SK-N-SH (cell line): ENCODE measurements at regions not wholly inside any gene's neighbourhood (a gene's known extent, or its start where the extent isn't known, plus 50 kb on each side); places are given as distances from the start of the nearest gene placed in this dataset.

Source experiments
- CTCF ChIA-PET: fragments of 300-600, 350-600 bp; formaldehyde crosslinking; extraction: SDS; loops from one replicate; lab custom pipeline; 2021; lab: Yijun Ruan, JAX
- POLR2A ChIA-PET: fragments of 350-600 bp; sonication (Branson Sonifier 250); formaldehyde crosslinking; extraction: SDS; loops from one replicate; lab custom pipeline; 2020; ENCODE audit warnings: antibody characterized with exemption, inconsistent platforms; lab: Yijun Ruan, JAX
- DNase-seq: peaks from one replicate; pipeline ENCODE4 v3.0.0; 2012
- H2AFZ ChIP-seq: fragments of 200-600 bp; sonication (generic); 2 replicates; pipeline ENCODE4 v1.8.1; 2016; ENCODE audit warnings: antibody characterized with exemption, mild to moderate bottlenecking, low read depth
- H3F3A ChIP-seq: fragments of 200-600 bp; sonication (generic); replicated peaks from 2 replicates; pipeline ENCODE3; 2016; ENCODE audit warnings: antibody characterized with exemption, mild to moderate bottlenecking; ENCODE audit not compliant: insufficient read depth
- H3K27ac ChIP-seq, 2 experiments: fragments of 200-500 bp in 1 of 2; fragments of 200-600 bp in 1 of 2; sonication (Bioruptor generic) in 1 of 2; sonication (generic), shearing (Covaris generic) in 1 of 2; 2 replicates each; pipeline versions ENCODE4 v1.5.1 to v1.6.1; 2014 to 2016; ENCODE audit warnings: low read depth in 2 of 2, inconsistent platforms in 1 of 2, low read length in 1 of 2, mild to moderate bottlenecking in 1 of 2, mixed read lengths in 1 of 2
- H3K27me3 ChIP-seq: fragments of 200-600 bp; sonication (generic), shearing (Covaris generic); 2 replicates; pipeline ENCODE4 v1.6.1; 2016; ENCODE audit warnings: mixed run types; ENCODE audit not compliant: insufficient read depth
- H3K36me3 ChIP-seq, 2 experiments: fragments of 200-500 bp in 1 of 2; fragments of 200-600 bp in 1 of 2; sonication (Bioruptor generic) in 1 of 2; sonication (generic) in 1 of 2; replicated peaks in 1 of 2; 2 replicates each; pipeline versions ENCODE3 to v1.5.1; 2014 to 2016; ENCODE audit warnings: low read length in 1 of 2, mild to moderate bottlenecking in 1 of 2; ENCODE audit not compliant: insufficient read depth in 2 of 2, control insufficient read depth in 1 of 2
- H3K4me1 ChIP-seq, 2 experiments: fragments of 200-500 bp in 1 of 2; fragments of 200-600 bp in 1 of 2; sonication (Bioruptor generic) in 1 of 2; sonication (generic), shearing (Covaris generic) in 1 of 2; 2 replicates each; pipeline versions ENCODE4 v1.5.1 to v1.6.1; 2014 to 2016; ENCODE audit warnings: low read depth in 1 of 2, low read length in 1 of 2, mixed run types in 1 of 2; ENCODE audit not compliant: insufficient read depth in 2 of 2, control insufficient read depth in 1 of 2
- H3K4me2 ChIP-seq: fragments of 200-600 bp; sonication (generic), shearing (Covaris generic); 2 replicates; pipeline ENCODE4 v1.6.1; 2017; ENCODE audit warnings: mixed run types
- H3K4me3 ChIP-seq, 2 experiments: fragments of 200-500 bp in 1 of 2; fragments of 200-600 bp in 1 of 2; sonication (Bioruptor generic) in 1 of 2; sonication (generic), shearing (Covaris generic) in 1 of 2; 2 replicates each; pipeline versions ENCODE4 v1.5.1 to v1.8.1; 2014 to 2016; ENCODE audit warnings: low read depth in 2 of 2, inconsistent platforms in 1 of 2, low read length in 1 of 2, mild to moderate bottlenecking in 1 of 2, mixed read lengths in 1 of 2, moderate library complexity in 1 of 2
- H3K79me2 ChIP-seq: fragments of 200-600 bp; sonication (generic); 2 replicates; pipeline ENCODE4 v1.8.1; 2017; ENCODE audit warnings: mild to moderate bottlenecking; ENCODE audit not compliant: insufficient read depth
- H3K9ac ChIP-seq: fragments of 200-600 bp; sonication (generic); 2 replicates; pipeline ENCODE4 v1.6.1; 2017; ENCODE audit warnings: mixed run types
- H3K9me2 ChIP-seq: fragments of 200-600 bp; sonication (generic); 2 replicates; pipeline ENCODE4 v1.6.1; 2017; ENCODE audit warnings: mixed run types
- H3K9me3 ChIP-seq: fragments of 200-600 bp; sonication (generic); 2 replicates; pipeline ENCODE4 v1.6.1; 2017; ENCODE audit warnings: mixed run types, mild to moderate bottlenecking, moderate library complexity
- H4K20me1 ChIP-seq: fragments of 200-600 bp; sonication (generic); 2 replicates; pipeline ENCODE4 v1.6.1; 2017; ENCODE audit warnings: mild to moderate bottlenecking, mixed run types; ENCODE audit not compliant: insufficient read depth
- CTCF ChIP-seq: fragments of 200-600 bp; sonication (generic); IDR thresholded peaks from 2 replicates; pipeline ENCODE4 v1.6.1; 2017; ENCODE audit warnings: antibody characterized with exemption, mild to moderate bottlenecking, moderate library complexity
- EP300 ChIP-seq, 2 experiments: IDR thresholded peaks; 2 replicates each; pipeline versions ENCODE4 v1.4.0 to v1.6.1; 2012; ENCODE audit warnings: borderline replicate concordance in 1 of 2, low read depth in 1 of 2, low read length in 1 of 2
- EZH2phosphoT487 ChIP-seq: fragments of 200-600 bp; sonication (generic); IDR thresholded peaks from 2 replicates; pipeline ENCODE4 v1.6.1; 2017; ENCODE audit warnings: low read depth, mixed run types, mild to moderate bottlenecking, antibody characterized with exemption, moderate library complexity, borderline replicate concordance
- FOSL2 ChIP-seq: IDR thresholded peaks from 2 replicates; pipeline ENCODE4 v1.4.0; 2012; ENCODE audit warnings: low read depth, mild to moderate bottlenecking, moderate library complexity, borderline replicate concordance
- FOXJ3 ChIP-seq: sonication (generic); formaldehyde crosslinking; IDR thresholded peaks from 2 replicates; pipeline ENCODE4 v1.5.1; 2020; ENCODE audit warnings: mild to moderate bottlenecking, missing genetic modification reagents
- GABPA ChIP-seq: IDR thresholded peaks from 2 replicates; pipeline ENCODE4 v1.4.0; 2012; ENCODE audit warnings: low read depth, mild to moderate bottlenecking
- GATA2 ChIP-seq: sonication (generic); formaldehyde crosslinking; IDR thresholded peaks from 2 replicates; pipeline ENCODE4 v1.5.0; 2020; ENCODE audit warnings: mild to moderate bottlenecking, missing genetic modification reagents
- JUND ChIP-seq: IDR thresholded peaks from 2 replicates; pipeline ENCODE4 v1.4.0; 2012
- MXI1 ChIP-seq: IDR thresholded peaks from 2 replicates; pipeline ENCODE4 v1.6.1; 2012; ENCODE audit warnings: mild to moderate bottlenecking, low read depth, low read length, improper control_type of control experiment
- NRF1 ChIP-seq: IDR thresholded peaks from 2 replicates; pipeline ENCODE4 v1.6.1; 2012; ENCODE audit warnings: low read depth, mild to moderate bottlenecking, low read length
- REST ChIP-seq: IDR thresholded peaks from 2 replicates; pipeline ENCODE4 v1.6.1; 2012; ENCODE audit warnings: mild to moderate bottlenecking, low read depth, low read length, moderate library complexity
- RFX5 ChIP-seq: IDR thresholded peaks from 2 replicates; pipeline ENCODE4 v1.6.1; 2012; ENCODE audit warnings: mild to moderate bottlenecking, improper control_type of control experiment, low read length
- RXRA ChIP-seq: IDR thresholded peaks from 2 replicates; pipeline ENCODE4 v1.4.0; 2012; ENCODE audit warnings: low read depth, mild to moderate bottlenecking, borderline replicate concordance
- SMC3 ChIP-seq: IDR thresholded peaks from 2 replicates; pipeline ENCODE4 v1.6.1; 2012; ENCODE audit warnings: low read depth, low read length, improper control_type of control experiment
- TCF12 ChIP-seq: IDR thresholded peaks from 2 replicates; pipeline ENCODE4 v1.4.0; 2012
- USF1 ChIP-seq: IDR thresholded peaks from 2 replicates; pipeline ENCODE4 v1.4.0; 2012; ENCODE audit warnings: low read depth, borderline replicate concordance
- USF2 ChIP-seq: fragments of 150-350 bp; IDR thresholded peaks from 2 replicates; pipeline ENCODE4 v1.6.1; 2017; ENCODE audit warnings: antibody characterized with exemption, low read length, low read depth, borderline replicate concordance
- YY1 ChIP-seq: IDR thresholded peaks from 2 replicates; pipeline ENCODE4 v1.4.0; 2012; ENCODE audit warnings: low read depth, mild to moderate bottlenecking
- ZBTB33 ChIP-seq: IDR thresholded peaks from 2 replicates; pipeline ENCODE4 v1.4.0; 2012; ENCODE audit warnings: low read depth, borderline replicate concordance
- WGBS: methylation state at CpG from one replicate; pipeline ENCODE4 v1.1.6; 2017; ENCODE audit warnings: low lambda C conversion rate; 5-methylcytosine and 5-hydroxymethylcytosine counted together
- TF ChIP-seq, protein P1 (sequence below): IDR thresholded peaks from 2 replicates; pipeline ENCODE4; 2012
- TF ChIP-seq, protein P2 (sequence below): fragments of 150-350 bp; IDR thresholded peaks from 2 replicates; pipeline ENCODE4 v1.6.1; 2016; ENCODE audit warnings: mild to moderate bottlenecking, low read depth, low read length
- TF ChIP-seq, protein P3 (sequence below): IDR thresholded peaks from 2 replicates; pipeline ENCODE4 v1.4.0; 2012; ENCODE audit warnings: low read depth

DNA sequence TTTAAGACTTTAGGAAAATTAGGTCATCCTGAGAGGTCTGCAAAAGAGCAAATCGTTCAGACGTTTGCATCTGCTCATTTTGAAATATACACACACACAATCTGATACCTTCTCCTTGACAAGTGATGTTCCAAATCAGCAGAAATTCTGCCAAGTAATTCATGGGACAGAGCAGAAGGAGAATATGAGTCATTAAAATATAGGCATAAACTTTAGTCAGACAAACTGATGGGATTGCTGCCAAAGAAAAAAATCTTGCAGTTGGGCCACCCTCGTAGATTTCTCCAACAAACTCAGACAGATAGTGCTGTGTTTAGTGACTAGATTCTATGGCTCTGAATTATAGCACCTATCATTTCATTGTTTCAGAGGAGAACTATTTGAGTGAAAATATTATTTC, 336.3 kb downstream of the NYAP2 start:
- peaks cover 0 to 28% of the 10 kb centered on the region in 2 experiments; a peak in 3 of 4 replicates for H3K4me1 ChIP-seq
- ChIA-PET POLR2A (no interaction called here), CTCF (no interaction called here)
- DNase-seq, result no peak
- peak overlapping the region; percentile 22 for H3K4me2 ChIP-seq
- H3K9me2 ChIP-seq, result no peaks in the 10 kb centered on the region
- H3K9ac ChIP-seq, result no peak overlapping the region
- no peaks in the 10 kb centered on the region for H3K36me3 ChIP-seq
- peaks cover 18% of the 10 kb centered on the region for H3F3A ChIP-seq
- H3K79me2 ChIP-seq, result no peaks in the 10 kb centered on the region
- WGBS, result 0% methylated on average over 3 of the region's 3 CpGs
- H3K27ac ChIP-seq, result peak overlapping the region; percentile 50 to 86; a peak in 3 of 4 replicates
- no peaks in the 10 kb centered on the region for H3K9me3 ChIP-seq
- H3K27me3 ChIP-seq, result no peaks in the 10 kb centered on the region
- no peaks in the 10 kb centered on the region for H4K20me1 ChIP-seq
- H2AFZ ChIP-seq, result no peak overlapping the region
- no peak overlapping the region for H3K4me3 ChIP-seq
- peak; percentile 80; the same call in 1 of the 2 replicates for TF ChIP-seq ZBTB33
- no peak for TF ChIP-seq SMC3
- no peak for TF ChIP-seq FOXJ3 (CRISPR knock-in tag)
- TF ChIP-seq EP300 (IDR thresholded peaks at IDR 0.05; ENCODE audit: borderline replicate concordance in 1 of 2, low read depth in 1 of 2, low read length in 1 of 2), result peak; percentile 70 to 99
- TF ChIP-seq, protein P1, sequence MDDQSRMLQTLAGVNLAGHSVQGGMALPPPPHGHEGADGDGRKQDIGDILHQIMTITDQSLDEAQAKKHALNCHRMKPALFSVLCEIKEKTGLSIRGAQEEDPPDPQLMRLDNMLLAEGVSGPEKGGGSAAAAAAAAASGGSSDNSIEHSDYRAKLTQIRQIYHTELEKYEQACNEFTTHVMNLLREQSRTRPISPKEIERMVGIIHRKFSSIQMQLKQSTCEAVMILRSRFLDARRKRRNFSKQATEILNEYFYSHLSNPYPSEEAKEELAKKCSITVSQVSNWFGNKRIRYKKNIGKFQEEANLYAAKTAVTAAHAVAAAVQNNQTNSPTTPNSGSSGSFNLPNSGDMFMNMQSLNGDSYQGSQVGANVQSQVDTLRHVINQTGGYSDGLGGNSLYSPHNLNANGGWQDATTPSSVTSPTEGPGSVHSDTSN, result peak; percentile 97
- no peak for TF ChIP-seq MXI1
- TF ChIP-seq GATA2 (CRISPR knock-in tag), result no peak
- TF ChIP-seq, protein P2, sequence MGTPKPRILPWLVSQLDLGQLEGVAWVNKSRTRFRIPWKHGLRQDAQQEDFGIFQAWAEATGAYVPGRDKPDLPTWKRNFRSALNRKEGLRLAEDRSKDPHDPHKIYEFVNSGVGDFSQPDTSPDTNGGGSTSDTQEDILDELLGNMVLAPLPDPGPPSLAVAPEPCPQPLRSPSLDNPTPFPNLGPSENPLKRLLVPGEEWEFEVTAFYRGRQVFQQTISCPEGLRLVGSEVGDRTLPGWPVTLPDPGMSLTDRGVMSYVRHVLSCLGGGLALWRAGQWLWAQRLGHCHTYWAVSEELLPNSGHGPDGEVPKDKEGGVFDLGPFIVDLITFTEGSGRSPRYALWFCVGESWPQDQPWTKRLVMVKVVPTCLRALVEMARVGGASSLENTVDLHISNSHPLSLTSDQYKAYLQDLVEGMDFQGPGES, result no peak
- TF ChIP-seq USF1, result 0 out of 2 replicates have a peak, but pooled peaks have one; percentile 22
- no peak for TF ChIP-seq YY1
- TF ChIP-seq RXRA, result peak; percentile 82; the same call in 1 of the 2 replicates
- no peak for TF ChIP-seq EZH2phosphoT487
- no peak for TF ChIP-seq CTCF
- TF ChIP-seq, protein P3, sequence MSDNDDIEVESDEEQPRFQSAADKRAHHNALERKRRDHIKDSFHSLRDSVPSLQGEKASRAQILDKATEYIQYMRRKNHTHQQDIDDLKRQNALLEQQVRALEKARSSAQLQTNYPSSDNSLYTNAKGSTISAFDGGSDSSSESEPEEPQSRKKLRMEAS, result peak; percentile 39; the same call in 1 of the 2 replicates
- TF ChIP-seq GABPA, result no peak
- TF ChIP-seq USF2, result no peak
- TF ChIP-seq FOSL2, result peak; percentile 96
- TF ChIP-seq TCF12, result peak; percentile 97
- TF ChIP-seq REST, result no peak
- no peak for TF ChIP-seq RFX5
- TF ChIP-seq NRF1, result no peak
- TF ChIP-seq JUND, result peak; percentile 98
